Astrocyte (in vitro differentiated cells and primary cell): ENCODE measurements at regions not wholly inside any gene's neighbourhood (a gene's known extent, or its start where the extent isn't known, plus 50 kb on each side); places are given as distances from the start of the nearest gene placed in this dataset.

Experiments
- CTCF ChIP-seq: IDR thresholded peaks from 2 replicates; pipeline ENCODE4 v1.5.1; 2011; ENCODE audit warnings: low read depth, mild to moderate bottlenecking, inconsistent platforms, low read length, moderate library complexity; ENCODE audit not compliant: insufficient read depth
- EZH2 ChIP-seq: IDR thresholded peaks from 2 replicates; pipeline ENCODE4 v1.6.1; 2012; ENCODE audit warnings: mild to moderate bottlenecking, low read length, inconsistent platforms; ENCODE audit not compliant: insufficient read depth

GRCh38 chrX:78517124-78517523 lies 142.0 kb downstream of the RTL3 start:
- TF ChIP-seq CTCF (no peak), EZH2 (no peak)
